Colonic mucosa (tissue), 4 donors: ENCODE measurements at regions not wholly inside any gene's neighbourhood (a gene's known extent, or its start where the extent isn't known, plus 50 kb on each side); places are given as distances from the start of the nearest gene placed in this dataset.

ENCODE experiments used
- DNase-seq: peaks from one replicate; pipeline ENCODE4 v3.0.0-alpha.2; 2020
- H3K27ac ChIP-seq: fragments of 200-600 bp; one replicate; pipeline ENCODE4 v1.8.0; 2021
- H3K27me3 ChIP-seq: fragments of 200-600 bp; one replicate; pipeline ENCODE4 v1.8.0; 2021
- H3K36me3 ChIP-seq: fragments of 200-600 bp; one replicate; pipeline ENCODE4 v1.8.0; 2021
- H3K4me1 ChIP-seq: fragments of 200-600 bp; one replicate; pipeline ENCODE4 v1.8.0; 2021; ENCODE audit warnings: mild to moderate bottlenecking
- H3K4me3 ChIP-seq: fragments of 200-600 bp; one replicate; pipeline ENCODE4 v1.8.0; 2021
- H3K9ac ChIP-seq, 2 donors: one replicate each; pipeline ENCODE4 v1.7.0; 2013; ENCODE audit warnings: control low read depth in 2 of 2, low read depth in 2 of 2, low read length in 2 of 2
- H3K9me3 ChIP-seq: fragments of 200-600 bp; one replicate; pipeline ENCODE4 v1.8.0; 2021
- intact Hi-C: fragments of 100-400 bp; cut with DNase I; formaldehyde crosslinking; loops from one replicate; pipeline ENCODE4 v1.14.1; 2022
- TF ChIP-seq, protein P1 (sequence below): fragments of 200-600 bp; IDR thresholded peaks from one replicate; pipeline ENCODE4 v1.8.0; 2022; ENCODE audit warnings: antibody characterized with exemption, mild to moderate bottlenecking
- donor health status: healthy.
- donor health status: DM: no; HTN: no; CAD: no.
- donor health status: DM: no; HTN: no; CAD: no.

- H3K9me3 ChIP-seq = no peaks in the 10 kb centered on the region
- H3K36me3 ChIP-seq = no peaks in the 10 kb centered on the region
- no peak for DNase-seq
- no peaks in the 10 kb centered on the region for H3K27me3 ChIP-seq
- H3K27ac ChIP-seq = no peak overlapping the region
- TF ChIP-seq, protein P1, sequence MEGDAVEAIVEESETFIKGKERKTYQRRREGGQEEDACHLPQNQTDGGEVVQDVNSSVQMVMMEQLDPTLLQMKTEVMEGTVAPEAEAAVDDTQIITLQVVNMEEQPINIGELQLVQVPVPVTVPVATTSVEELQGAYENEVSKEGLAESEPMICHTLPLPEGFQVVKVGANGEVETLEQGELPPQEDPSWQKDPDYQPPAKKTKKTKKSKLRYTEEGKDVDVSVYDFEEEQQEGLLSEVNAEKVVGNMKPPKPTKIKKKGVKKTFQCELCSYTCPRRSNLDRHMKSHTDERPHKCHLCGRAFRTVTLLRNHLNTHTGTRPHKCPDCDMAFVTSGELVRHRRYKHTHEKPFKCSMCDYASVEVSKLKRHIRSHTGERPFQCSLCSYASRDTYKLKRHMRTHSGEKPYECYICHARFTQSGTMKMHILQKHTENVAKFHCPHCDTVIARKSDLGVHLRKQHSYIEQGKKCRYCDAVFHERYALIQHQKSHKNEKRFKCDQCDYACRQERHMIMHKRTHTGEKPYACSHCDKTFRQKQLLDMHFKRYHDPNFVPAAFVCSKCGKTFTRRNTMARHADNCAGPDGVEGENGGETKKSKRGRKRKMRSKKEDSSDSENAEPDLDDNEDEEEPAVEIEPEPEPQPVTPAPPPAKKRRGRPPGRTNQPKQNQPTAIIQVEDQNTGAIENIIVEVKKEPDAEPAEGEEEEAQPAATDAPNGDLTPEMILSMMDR = no peak
- intact Hi-C loops = no loop called here
- H3K4me1 ChIP-seq = no peaks in the 10 kb centered on the region
- H3K9ac ChIP-seq = no peak overlapping the region
- H3K4me3 ChIP-seq = no peak overlapping the region
Observed at GRCh38 chr20:4490606-4491280, 195.5 kb upstream of the PRNP start.

DNA sequence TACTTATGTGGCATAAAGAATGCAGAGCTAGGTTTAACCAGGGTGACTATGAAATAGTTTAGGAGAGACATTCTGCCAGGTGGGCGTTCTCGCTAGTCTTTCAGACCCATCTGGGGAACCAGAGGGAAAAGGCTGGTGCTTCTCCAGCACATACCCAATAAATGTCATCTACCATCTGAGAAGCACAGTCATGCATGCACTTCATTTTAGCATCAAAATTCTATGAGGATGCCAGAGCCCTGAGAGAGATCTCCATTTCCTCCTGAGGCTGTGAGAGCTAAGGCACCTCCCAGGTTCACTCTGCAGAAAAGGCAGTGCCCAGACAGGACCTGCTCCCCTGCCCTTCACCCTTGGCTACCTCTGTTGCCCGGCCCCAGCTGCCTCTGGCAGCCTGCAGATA is 196.2 kb upstream of the PRNP start:
- Histone ChIP-seq H3K36me3 (no peaks in the 10 kb centered on the region), H3K27ac (no peak overlapping the region), H3K27me3 (no peaks in the 10 kb centered on the region), H3K9ac (no peak overlapping the region), H3K4me1 (no peaks in the 10 kb centered on the region), H3K9me3 (no peaks in the 10 kb centered on the region), H3K4me3 (no peak overlapping the region)
- TF ChIP-seq, protein P1 = no peak
- intact Hi-C loops = no loop called here
- no peak for DNase-seq

DNA sequence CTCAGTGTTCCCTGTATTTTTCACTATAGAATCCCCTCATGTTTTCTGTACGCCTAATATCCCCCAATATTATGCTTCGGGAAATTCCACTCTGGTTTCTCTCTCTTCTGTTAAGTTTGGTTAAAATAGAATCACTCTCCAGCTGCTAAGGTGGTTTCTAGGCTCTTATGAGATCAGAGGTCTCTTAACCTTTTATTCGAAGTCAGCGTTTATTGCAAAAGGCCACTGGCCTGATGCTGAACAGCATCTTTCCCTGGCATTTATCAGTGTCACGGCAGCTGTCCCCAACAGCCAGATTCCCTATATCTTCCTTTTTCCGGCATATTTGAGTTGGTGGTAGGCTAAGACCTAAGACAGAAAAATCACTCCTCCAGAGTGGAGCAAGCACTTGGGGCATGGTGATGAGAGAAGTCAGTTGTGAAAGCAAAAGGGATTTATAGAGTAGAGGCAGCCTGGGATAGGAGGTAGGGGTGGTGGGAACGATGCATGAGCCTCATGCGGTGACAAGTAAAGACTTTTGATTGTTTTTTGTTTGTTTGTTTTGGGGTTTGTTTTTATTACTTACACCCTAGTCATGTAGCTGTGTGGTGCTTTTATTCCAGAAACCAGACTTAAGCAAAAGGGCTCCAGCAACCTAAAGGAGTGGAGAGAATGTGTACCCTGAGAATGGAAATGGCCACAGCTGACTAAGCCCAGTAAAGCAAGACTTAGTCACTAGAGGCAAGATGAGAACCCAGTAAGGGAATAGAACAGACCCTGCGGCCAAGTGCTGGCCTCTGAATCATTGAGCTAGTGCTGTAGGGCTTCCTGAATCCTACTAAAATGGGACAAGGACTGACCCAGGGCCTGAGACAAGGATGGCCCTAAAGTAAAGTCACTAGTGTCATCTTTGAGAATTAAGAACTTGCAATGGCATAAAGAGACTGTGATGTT is 197.6 kb upstream of the PRNP start:
- Histone ChIP-seq H3K27me3 (no peaks in the 10 kb centered on the region), H3K36me3 (no peaks in the 10 kb centered on the region), H3K27ac (no peak overlapping the region), H3K9ac (no peak overlapping the region), H3K9me3 (no peaks in the 10 kb centered on the region), H3K4me3 (no peak overlapping the region), H3K4me1 (no peaks in the 10 kb centered on the region)
- TF ChIP-seq, protein P1 = no peak
- intact Hi-C loops = no loop called here
- DNase-seq = no peak

GRCh38 chr20:4484379-4484997 is 201.8 kb upstream of the PRNP start:
- Histone ChIP-seq H3K4me1 (no peaks in the 10 kb centered on the region), H3K4me3 (no peak overlapping the region), H3K9ac (no peak overlapping the region), H3K9me3 (no peaks in the 10 kb centered on the region), H3K27me3 (no peaks in the 10 kb centered on the region), H3K36me3 (no peaks in the 10 kb centered on the region), H3K27ac (no peak overlapping the region)
- DNase-seq = no peak
- intact Hi-C loops = no loop called here
- TF ChIP-seq, protein P1 = no peak

- H3K4me1 ChIP-seq = no peaks in the 10 kb centered on the region
- intact Hi-C loops = no loop called here
- TF ChIP-seq, protein P1 = no peak
- no peaks in the 10 kb centered on the region for H3K9me3 ChIP-seq
- no peak for DNase-seq
- no peak overlapping the region for H3K4me3 ChIP-seq
- H3K27ac ChIP-seq = no peak overlapping the region
- H3K9ac ChIP-seq = no peak overlapping the region
- no peaks in the 10 kb centered on the region for H3K36me3 ChIP-seq
- no peaks in the 10 kb centered on the region for H3K27me3 ChIP-seq
Observed at GRCh38 chr20:4483961-4484360, 202.3 kb upstream of the PRNP start.
